Anterior cingulate cortex (tissue), 58 donors: ENCODE measurements at regions not wholly inside any gene's neighbourhood (a gene's known extent, or its start where the extent isn't known, plus 50 kb on each side); places are given as distances from the start of the nearest gene placed in this dataset.
"Not testable (repeated sequence)": the region's sequence is repeated elsewhere in the genome, so short reads cannot be mapped to it uniquely, and the experiment has no call there.

Experiments used
- DNase-seq, 58 donors: peaks; one replicate each; lab custom pipeline; 2025; lab: John Stamatoyannopoulos, UW

DNA sequence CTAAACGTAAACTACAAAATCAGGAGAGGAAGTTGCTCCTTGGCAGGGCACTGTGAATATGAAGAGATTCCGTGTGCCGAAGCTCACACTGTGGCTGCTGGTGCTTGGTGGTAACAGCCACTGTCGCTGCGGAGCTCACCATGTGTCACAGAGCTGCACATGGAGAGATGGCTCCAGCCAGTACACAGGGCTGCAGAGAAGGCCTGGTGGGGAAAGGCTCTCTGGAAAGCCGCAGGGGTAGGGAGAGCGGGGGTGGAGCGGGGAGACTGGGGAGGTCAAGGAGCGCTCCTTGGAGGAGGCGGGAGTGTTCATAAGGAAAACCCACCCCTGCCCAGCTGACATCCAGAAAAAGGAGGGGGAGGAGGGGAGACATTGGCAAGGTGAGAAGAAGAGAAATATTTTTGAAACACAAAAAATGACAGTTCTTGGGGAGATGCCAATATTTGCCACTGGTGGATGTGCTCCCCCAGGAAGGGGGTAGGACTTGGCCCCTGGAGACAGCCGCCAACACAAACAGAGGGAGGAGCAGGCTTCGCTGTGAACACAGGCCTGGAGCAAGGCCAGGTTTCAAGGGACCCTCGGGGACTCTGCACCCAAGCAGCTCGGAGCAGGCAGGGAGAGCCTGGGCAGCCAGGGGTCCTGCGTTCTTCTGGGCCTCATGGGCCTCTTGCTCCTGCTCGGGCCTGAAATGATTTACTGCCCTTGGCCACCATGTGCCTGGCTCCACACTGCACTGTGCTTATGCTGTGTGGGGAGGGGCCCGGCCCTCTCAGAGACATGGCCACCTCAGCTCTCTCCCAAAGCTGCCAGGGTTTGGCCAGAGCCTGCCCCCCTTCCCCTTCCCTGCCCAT, 102.6 kb upstream of the GLI2 start:
- no peak for DNase-seq

DNA sequence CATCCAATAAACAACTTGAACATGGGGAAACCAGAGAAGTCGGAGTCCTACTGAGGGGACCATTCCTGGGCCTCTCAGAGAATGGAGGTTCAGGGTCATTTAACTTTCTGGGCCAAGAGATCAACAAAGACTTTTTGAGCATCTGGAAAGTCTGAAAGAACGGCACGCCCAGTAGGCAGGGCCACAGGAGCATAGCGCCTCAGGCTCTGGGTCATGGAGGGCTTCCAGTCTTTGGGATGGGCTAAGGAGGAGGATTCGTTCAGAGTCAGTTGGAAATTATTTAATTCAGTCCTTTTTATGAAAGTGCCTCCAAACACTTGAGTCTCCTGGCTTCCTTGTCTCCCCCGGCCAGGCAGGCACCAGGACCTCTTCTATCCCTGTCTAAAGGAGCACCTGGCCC, 101.1 kb upstream of the GLI2 start:
- no peak for DNase-seq

DNA sequence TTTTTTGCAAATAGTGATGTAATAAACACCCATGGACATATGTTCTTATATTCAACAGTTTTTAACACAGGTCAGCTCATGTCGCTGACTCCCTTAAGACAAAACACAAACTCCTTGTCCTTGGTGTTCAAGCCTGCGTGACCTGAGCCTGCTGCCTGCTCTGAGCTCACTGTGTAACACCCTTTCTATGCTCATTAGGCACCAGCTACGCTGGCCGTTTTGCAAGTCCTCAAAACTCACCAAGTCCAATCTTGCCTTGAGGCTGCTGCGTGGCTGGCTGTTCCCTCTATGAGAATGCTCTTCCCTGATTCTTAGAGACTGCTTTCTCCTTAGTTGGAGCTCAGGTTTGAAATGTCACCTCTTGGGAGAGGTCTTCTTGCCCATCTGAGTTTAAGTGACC, 100.5 kb upstream of the GLI2 start:
- no peak for DNase-seq

DNA sequence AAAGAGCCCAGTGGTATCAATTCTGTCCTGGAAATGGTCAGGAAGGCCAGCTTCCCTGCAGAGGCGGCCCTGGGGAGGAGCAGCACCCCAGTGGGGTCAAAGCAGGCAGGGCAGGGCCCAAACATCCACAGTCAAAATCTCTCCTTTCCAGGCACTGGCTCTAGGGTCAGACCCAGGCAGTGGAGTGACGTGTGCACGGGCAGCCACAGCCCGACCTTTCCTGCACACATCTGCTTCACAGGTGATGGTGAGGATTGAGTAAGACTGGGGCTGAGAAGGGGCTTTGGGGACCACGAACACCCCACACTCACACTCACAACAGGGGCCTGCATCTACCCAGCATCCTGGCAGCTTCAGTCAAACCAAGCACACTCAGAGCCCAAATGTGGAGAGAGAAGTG, 97.8 kb upstream of the GLI2 start:
- DNase-seq = no peak

DNA sequence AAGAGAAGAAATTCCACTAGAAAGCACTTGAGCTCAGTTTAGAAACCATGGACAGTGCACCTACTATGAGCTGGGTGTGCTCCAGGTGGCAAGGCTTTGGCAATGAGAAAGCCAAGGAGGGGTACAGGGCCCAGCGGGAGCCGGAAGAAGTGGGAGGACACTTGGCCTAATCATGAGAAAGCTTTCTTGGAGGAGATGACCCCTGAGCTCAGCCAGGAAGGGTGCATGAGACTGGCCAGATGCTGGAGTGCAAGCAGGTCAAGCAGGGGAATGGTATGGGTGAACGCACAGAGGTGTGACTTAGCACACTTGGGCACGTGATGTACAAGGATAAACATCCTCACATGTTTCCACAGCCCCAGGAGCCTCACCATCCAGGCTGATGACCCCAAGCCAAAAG, 97.2 kb upstream of the GLI2 start:
- no peak for DNase-seq

DNA sequence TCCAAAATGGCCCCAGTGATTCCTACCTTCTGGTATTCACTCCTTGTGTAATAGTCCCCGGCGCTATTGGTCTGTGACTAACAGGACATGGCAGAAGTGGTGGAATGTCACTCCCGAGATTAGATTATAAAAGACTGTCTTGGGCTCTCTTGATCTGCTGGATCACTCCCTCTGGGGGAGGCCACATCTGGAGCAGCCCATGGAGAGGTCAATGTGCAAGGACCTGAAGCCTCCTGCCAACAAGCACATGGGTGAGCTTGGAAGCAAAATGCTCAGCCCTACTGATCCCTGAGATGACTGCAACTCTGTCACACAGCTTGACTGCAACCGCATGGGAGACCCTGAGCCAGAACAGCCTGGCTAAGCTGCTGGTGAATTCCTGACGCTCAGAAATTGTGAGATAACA, 94.3 kb upstream of the GLI2 start:
- DNase-seq = no peak

DNA sequence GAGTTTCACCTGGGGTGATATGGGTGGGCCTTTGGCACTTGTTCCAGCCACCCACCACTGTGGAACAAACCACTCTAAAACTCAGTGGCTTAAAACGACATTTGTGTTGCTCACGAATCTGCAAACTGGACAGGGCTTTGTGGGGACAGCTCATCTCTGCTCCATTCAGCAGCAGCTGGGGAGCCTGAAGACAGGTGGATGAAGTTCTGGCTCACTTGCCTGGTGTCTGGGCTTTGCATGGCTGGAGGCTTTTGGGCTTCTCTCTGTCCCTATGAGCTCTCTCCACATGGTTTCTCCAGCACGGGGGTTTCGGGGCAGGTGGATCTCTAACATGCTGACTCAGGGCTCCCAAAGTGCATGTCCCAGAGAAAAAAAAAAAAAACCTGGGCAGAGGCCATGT, 93.0 kb upstream of the GLI2 start:
- DNase-seq = no peak

DNA sequence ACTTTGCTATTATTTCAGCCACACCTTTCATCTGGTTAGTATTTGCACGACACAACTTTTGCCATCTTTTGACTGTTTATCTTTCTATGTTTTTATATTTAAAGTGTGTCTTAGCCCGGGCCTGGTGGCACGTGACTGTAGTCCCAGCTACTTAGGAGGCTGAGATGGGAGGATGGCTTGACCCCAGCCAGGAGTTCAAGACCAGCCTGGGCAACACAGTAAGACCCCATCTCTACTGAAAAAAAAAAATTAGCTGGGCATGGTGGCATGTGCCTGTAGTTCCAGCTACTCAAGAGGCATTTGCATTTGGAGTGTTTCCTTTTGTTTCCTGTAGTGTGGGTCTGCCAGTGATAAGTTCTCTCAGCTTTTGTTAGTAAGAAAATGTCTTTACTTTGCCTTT, 88.7 kb upstream of the GLI2 start:
- DNase-seq = no peak

DNA sequence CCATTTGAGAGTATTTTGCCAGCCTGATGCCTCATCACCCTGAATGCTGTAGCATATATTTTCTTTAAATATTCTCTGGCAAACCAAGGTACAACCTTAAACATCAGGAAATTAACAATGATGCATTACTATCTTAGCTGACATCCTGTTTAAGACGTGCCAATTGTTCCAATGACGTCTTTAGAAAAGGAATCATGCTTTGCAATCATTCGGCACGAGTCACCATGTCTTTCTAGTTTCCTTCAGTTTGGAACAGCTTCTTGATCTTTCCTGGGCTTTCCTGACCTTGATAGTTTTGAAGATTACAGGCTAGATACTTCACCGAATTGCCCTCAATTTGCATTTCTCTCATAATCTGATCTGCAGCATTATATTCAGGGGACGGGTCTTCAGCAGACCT, 88.2 kb upstream of the GLI2 start:
- no peak for DNase-seq

DNA sequence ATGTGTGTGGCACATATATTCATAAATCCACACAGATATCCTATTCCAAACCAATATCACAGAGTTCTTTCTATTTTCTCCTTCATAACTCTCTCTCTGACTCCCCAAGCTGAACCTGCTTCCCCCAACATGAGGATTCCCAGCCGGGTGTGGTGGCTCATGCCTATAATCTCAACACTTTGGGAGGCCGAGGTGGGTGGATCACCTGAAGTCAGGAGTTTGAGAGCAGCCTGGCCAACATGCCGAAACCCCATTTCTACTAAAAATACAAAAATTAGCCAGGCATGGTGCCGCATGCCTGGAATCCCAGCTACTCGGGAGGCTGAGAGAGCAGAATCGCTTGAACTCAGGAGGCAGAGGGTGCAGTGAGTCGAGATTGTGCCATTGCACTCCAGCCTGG, 86.3 kb upstream of the GLI2 start:
- not testable (repeated sequence) for DNase-seq

DNA sequence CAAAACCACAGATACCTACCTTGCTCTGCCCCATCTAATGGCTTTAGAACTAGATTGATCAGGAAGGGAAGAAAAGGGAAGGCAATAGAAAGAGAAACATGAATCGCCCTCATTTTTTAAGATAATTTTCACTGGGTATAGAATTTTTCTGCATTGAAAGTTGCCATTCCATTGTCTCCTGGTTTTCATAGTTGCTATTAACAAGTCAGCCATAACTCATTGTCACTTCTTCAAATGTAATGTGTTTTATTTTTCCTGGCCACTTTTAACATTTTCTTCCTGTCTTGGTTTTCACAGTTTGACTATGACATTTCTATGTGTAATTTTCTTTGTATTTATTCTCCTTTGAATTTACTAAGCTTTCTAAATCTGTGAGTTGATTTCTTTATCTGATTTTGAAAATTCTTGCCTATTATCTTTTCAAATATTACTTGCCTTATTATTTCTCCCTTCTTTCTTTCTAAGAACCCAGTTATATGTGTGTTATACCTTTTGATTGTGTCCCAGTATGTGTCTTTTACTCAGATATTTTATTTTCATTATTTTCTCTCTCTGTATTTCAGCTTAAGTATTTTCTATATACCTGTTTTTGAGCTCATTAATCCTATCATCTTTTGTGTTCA, 85.5 kb upstream of the GLI2 start:
- no peak for DNase-seq

DNA sequence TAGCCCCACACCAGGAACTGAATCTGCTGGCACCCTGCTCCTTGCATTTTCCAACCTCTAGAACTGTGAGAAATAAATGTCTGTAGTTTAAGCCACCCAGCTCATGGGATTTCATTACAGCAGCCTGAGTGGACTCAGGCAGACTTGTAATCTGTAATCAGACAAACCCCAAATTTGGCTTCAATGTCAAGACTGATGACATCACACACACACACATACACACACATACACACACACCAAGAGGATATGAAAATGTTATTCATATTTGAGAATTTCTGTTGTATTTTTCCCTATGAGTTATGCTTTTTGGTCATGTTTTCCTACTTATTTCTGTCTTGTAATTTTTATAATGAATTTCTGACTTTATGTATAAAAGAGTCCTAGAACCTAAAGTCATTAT, 83.8 kb upstream of the GLI2 start:
- no peak for DNase-seq

DNA sequence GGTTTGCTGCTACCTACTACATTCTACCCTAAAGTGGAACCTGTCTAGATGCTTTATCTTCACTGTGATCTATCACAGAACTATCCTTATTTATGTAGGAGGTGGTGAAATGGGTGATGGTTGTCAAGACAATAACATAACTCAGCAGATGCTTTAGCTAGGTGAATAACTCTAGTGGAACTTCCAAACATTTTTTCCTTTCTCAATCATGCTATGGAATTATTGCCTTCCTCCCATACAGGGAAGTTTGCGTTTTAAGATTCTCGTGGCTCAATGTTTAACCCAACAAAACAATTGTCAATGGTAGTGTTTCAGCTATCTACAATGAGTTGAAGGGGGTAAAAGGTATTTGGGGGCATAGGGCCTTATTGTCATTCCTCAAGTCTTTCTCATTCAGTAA, 82.6 kb upstream of the GLI2 start:
- DNase-seq = no peak

DNA sequence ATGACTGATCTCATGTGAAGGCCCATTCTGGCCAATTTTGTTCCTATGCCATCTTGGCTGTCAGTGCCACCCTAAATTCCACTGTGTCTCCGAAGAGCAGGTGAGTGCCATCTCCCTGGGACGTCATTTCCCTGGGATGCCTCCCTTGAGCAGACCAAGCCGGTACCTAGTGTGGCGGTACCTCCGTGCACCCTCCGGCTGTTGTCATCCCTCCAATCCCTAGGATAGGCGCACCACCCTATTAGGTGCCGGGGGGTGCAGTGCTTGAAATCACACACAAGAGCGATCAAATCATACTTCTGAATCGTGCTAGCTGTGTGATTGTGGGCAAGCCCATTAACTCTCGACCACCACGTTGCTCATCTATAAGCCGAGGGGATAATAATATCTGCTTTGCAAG, 81.8 kb upstream of the GLI2 start:
- DNase-seq = no peak

DNA sequence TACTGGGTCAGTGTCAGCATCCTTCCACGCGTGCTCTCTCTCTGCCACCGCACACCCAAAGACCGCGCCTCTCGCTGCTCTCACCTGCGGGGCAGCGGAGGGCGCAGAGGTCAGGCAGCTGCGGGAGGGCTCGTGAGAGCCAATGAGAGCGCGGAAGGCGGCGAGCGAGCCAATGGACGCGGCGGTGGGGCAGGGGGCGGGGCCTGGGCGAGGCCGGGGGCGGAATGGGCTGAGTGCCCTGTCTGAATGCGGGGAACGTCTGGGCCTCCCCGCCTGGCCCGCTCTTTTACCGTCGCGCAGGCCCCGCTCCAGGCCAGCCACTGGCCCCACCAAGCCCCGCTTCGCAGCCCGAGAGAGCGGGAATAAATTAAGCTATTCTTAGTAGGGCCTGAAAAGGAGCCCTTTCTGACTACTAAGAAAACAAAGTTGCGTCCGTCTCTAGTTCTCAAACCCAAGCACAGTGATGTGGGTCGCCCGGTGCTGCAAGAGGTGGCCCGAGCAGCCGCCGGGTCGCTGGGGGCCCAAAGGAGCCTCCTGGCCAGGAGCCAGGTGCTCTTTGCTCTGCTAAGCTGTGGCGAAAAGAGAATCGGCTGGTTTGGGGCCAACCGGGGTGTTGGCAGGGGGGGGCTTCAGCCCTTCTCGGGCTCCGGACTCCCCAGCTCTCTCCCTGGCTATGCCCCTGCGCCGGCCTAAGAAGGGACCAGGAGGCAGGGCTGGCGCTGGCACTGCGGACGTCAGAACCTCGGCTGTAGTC, 81.1 kb upstream of the GLI2 start:
- DNase-seq = peak in 22 of 58 donors; percentile 7 to 61 (median 30)

DNA sequence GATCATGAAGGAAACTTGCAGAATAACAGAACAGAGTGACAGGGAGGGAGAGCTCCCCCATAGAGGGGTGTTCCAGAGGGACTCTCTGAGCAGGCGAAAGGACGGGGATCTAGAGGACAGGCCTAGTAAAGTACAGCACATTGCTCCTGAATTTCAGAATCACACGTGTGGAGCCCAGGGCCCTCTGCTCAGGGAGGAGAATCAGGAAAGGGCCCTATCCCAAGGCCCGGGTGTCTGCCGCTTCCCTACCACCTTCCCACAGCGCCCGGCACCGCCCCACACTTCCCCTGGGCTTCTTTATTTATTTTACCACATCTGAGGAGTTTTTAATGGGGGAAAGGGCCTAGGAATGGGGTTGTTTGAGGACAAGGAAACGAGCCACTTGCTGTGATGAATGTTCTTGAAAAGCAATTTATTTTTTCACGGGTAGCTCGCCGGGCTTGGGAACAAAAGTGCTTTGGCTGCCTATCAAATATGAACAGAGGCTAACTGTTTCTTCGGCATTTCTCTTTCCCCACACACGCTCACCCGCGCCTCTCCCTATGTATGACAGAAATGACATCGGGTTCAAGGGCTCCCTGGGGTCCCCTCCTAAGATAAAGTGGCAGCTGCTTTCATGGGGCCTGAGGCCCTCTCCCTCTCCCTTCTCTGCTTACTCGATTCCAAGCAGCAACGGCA, 79.3 kb upstream of the GLI2 start:
- DNase-seq = peak in 23 of 58 donors; percentile 8 to 49 (median 25)

DNA sequence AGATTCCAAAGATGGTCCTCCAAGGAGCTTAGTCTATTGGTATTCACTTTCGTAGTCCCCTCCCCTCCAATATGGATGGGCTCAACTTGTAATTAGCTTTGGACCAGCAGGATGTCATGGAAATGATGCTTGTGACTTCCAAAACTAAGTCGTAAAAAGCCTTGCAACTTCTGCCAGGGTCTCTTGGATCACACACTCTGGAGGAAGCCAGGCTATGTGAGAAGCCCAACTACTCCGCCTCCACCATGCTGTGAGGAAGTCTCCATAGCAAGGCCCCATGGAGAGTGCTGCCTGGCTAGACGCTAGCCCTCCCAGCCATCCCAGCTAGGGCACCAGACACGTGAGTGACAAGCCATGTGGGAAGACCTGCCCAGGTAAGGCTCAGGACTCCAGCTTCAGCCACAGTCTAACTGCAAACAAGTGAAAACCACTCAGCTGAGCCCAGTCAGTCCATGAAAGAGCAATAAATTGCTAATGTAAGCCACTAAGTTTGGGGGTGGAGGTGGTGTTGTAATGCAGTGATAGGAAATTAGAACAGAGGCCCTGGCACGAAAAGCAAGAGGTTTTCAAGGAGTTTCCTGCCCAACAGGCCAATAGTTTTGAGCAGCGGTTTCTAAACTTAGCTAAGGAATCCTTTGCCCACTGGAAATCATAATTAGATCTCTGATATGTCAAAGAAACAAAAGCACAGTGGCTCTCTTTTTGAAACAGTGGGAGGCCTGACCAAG, 77.5 kb upstream of the GLI2 start:
- no peak for DNase-seq

DNA sequence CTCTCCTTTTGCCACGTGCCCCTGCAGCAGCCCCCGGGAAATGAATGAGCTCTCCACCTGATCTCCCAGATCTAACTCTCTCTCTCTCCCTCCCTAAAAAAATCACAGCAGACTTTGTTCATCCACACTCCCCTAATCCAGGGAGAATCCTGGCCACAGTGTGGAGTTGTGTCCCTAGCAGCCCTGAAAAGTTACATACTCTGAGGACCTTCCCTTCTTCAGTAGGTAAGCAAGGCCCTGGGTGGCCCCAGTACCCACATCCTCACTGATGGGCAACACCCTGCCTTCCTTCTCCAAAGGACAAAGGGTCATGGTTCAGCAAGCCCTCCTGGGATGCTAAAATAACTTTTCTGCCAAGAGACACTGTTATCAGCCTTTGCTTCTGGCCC, 76.9 kb upstream of the GLI2 start:
- no peak for DNase-seq

DNA sequence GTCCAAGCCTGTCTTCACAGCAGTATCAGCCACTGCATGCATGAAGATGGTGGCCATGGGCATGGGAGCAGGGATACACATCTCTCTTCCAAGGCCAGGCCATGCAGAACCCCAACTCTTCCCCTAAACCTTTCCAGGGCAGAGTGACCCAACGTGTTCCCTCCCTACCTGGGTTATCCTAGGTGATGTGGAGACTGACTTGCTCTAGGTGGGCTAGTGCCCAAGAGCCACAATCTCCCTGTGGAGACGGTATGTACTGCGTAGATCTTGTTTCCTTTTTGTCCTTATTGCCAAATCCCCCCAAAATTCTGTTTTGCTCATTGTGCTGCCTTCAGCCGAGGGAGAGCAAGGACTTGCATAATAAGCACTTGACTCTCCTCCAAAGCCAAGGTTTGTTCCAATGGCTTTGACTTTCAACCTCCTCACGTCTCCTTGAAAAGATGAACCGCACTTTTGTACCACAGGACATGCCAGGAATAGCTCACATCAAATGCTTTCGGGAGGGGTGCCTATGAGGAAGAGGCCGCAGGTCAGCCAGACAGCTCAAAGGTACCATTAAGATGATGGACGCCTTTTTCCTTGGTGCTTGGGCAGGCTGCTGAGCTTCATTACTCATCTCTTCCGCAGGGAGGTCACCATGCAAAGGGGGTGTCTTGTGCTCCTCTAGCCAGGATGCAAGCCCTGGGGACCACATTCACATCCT, 76.2 kb upstream of the GLI2 start:
- no peak for DNase-seq
